ENCODE measurements at regions not wholly inside any gene's neighbourhood (a gene's known extent, or its start where the extent isn't known, plus 50 kb on each side); places are given as distances from the start of the nearest gene placed in this dataset.

DNA sequence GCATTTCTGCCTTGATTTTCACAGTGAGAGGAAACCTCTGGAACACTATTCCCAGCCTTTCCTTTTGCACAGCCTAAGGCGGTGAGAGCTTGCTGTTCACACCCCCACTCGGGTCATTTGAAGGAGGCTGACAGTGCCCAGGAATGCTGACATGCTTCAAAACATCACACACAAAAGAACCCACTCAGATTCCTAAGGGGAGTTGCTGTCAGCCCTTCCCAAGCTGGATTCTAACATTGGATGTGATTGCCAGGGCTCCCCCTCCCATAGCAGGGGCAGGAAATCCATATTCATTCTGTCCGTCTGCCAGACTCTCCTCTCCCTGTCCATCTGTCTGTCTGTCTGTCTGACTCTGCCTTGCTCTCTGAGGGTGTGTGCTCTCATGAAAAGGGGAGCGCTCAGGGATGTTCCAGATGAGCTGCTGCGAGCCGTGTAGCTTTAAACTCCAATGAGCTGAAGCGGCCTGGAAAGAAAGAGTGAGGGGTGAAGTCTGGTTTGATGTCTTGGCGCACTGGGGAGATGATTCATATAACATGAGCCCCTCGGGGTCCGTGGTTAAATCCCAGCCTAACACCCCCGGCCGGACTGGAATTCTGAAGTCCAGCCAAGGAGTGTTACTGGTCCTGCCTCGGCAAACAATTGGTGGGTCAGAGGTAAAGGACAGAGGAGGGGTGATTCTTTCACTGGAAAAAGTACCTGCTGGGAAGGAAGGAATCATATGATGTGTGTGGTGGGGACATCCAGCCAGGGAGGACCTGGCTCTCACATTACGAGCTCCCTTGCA, 517.0 kb downstream of the CCDC171 start:
- H3K27ac Mint-ChIP-seq (ENCODE audit: unreplicated experiment): no peak overlapping the region
- no peaks in the 10 kb centered on the region for H3K27me3 Mint-ChIP-seq (ENCODE audit: unreplicated experiment)
- no peaks in the 10 kb centered on the region for H3K4me1 Mint-ChIP-seq (ENCODE audit: low read depth, unreplicated experiment)
- no peak overlapping the region for H3K4me3 Mint-ChIP-seq (ENCODE audit: low read depth, unreplicated experiment)
- CTCF ChIA-PET: no interaction called here
- H3K36me3 Mint-ChIP-seq (ENCODE audit: insufficient read depth, unreplicated experiment): no peaks in the 10 kb centered on the region
- no TSS peak for BruUV-seq (replicated peaks)
- no peak for DNase-seq
- TF ChIP-seq, protein P1, sequence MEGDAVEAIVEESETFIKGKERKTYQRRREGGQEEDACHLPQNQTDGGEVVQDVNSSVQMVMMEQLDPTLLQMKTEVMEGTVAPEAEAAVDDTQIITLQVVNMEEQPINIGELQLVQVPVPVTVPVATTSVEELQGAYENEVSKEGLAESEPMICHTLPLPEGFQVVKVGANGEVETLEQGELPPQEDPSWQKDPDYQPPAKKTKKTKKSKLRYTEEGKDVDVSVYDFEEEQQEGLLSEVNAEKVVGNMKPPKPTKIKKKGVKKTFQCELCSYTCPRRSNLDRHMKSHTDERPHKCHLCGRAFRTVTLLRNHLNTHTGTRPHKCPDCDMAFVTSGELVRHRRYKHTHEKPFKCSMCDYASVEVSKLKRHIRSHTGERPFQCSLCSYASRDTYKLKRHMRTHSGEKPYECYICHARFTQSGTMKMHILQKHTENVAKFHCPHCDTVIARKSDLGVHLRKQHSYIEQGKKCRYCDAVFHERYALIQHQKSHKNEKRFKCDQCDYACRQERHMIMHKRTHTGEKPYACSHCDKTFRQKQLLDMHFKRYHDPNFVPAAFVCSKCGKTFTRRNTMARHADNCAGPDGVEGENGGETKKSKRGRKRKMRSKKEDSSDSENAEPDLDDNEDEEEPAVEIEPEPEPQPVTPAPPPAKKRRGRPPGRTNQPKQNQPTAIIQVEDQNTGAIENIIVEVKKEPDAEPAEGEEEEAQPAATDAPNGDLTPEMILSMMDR (IDR thresholded peaks at IDR 0.05; ENCODE audit: unreplicated experiment): no peak
- intact Hi-C loops (cut with micrococcal nuclease; ENCODE audit: unreplicated experiment): no loop called here
- H3K9me3 Mint-ChIP-seq (ENCODE audit: low read depth, unreplicated experiment): peaks cover 2% of the 10 kb centered on the region

DNA sequence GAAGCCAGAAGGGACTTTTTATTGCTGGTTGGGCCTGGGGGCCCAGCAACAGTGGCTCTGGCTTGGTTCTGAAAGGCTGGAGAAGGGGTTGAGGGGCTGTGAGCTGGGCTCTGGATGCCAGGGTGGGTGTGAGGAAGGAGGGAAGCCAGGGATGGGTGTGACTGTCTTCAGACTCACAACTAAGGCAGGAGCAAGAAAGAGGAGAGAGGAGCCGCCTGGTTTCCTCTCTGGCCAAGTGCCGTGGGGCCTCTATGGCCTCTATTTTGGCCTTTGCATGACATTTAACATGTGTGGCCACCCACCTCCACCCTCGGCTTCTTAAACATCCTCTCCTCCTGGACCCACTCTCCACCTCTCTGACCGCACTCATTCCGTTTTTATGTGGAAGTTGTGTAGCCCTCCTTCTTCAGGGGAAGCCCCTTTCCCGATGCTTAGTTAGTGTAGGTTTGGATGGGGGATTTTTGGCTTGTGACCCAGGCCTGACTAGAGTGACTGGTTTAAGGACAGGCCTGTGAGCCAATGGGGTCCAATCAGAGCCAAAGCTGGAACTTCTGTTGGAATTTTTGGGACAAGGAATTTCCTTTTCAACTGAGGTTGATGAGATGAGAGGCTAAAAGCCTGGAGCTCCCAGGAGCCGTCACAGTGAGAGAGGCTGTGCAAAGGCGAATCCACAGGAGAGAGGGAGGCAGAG, 517.8 kb downstream of the CCDC171 start:
- no peak for DNase-seq
- no peak overlapping the region for H3K27ac Mint-ChIP-seq (ENCODE audit: unreplicated experiment)
- no peaks in the 10 kb centered on the region for H3K4me1 Mint-ChIP-seq (ENCODE audit: low read depth, unreplicated experiment)
- no peaks in the 10 kb centered on the region for H3K27me3 Mint-ChIP-seq (ENCODE audit: unreplicated experiment)
- BruUV-seq (replicated peaks): no TSS peak
- no peaks in the 10 kb centered on the region for H3K36me3 Mint-ChIP-seq (ENCODE audit: insufficient read depth, unreplicated experiment)
- intact Hi-C loops (cut with micrococcal nuclease; ENCODE audit: unreplicated experiment): no loop called here
- CTCF ChIA-PET: no interaction called here
- no peak overlapping the region for H3K4me3 Mint-ChIP-seq (ENCODE audit: low read depth, unreplicated experiment)
- peaks cover 2% of the 10 kb centered on the region for H3K9me3 Mint-ChIP-seq (ENCODE audit: low read depth, unreplicated experiment)
- TF ChIP-seq, protein P1 (IDR thresholded peaks at IDR 0.05; ENCODE audit: unreplicated experiment): no peak

DNA sequence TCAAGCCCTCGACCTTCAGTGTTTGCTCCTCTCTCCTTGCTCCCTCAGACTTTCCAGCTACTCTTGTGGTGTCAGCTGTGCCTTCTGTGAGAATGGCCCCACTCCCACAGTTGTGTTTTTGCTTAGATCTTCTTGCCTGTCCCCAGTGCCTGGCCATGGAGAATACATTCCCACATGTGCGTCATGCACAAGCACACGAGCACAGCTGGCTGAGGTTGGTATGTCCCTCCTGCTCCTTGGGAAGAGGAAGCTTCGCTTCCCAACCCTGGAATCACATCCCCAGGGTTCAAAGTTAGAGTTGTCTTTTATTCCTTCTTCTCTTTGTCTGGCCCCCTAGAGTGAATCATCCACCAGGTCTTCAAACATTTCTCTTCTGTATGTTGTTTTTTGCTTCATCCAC, 518.6 kb downstream of the CCDC171 start:
- Mint-ChIP-seq H3K9me3 (ENCODE audit: low read depth, unreplicated experiment) (peaks cover 2% of the 10 kb centered on the region), H3K4me3 (ENCODE audit: low read depth, unreplicated experiment) (no peak overlapping the region), H3K36me3 (ENCODE audit: insufficient read depth, unreplicated experiment) (no peaks in the 10 kb centered on the region), H3K27ac (ENCODE audit: unreplicated experiment) (no peak overlapping the region), H3K4me1 (ENCODE audit: low read depth, unreplicated experiment) (no peaks in the 10 kb centered on the region), H3K27me3 (ENCODE audit: unreplicated experiment) (no peaks in the 10 kb centered on the region)
- DNase-seq: no peak
- intact Hi-C loops (cut with micrococcal nuclease; ENCODE audit: unreplicated experiment): no loop called here
- TF ChIP-seq, protein P1 (IDR thresholded peaks at IDR 0.05; ENCODE audit: unreplicated experiment): no peak
- CTCF ChIA-PET: no interaction called here
- BruUV-seq (replicated peaks): no TSS peak

DNA sequence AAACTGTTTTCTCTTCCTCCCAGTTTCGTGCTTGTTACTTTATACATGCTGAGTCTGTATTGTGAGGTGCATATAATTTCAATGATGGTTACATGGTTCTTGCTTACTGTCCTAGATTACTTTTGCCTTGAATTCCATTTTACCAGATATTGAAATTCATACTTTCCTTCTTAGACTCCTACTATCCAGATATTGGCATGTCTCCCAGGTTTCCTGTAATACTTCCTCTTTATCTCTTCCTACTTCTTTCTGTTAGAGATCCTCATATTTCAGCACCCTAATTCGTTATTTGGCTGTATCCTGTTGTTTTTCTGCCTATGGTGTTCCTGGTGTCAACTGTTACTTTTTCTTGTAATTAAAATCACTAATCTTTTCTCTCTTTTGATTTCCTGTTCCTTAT, 522.1 kb downstream of the CCDC171 start:
- H3K4me3 Mint-ChIP-seq (ENCODE audit: low read depth, unreplicated experiment): no peak overlapping the region
- H3K9me3 Mint-ChIP-seq (ENCODE audit: low read depth, unreplicated experiment): peaks cover 2% of the 10 kb centered on the region
- TF ChIP-seq, protein P1 (IDR thresholded peaks at IDR 0.05; ENCODE audit: unreplicated experiment): no peak
- no TSS peak for BruUV-seq (replicated peaks)
- intact Hi-C loops (cut with micrococcal nuclease; ENCODE audit: unreplicated experiment): no loop called here
- no peaks in the 10 kb centered on the region for H3K36me3 Mint-ChIP-seq (ENCODE audit: insufficient read depth, unreplicated experiment)
- no peak overlapping the region for H3K27ac Mint-ChIP-seq (ENCODE audit: unreplicated experiment)
- no peaks in the 10 kb centered on the region for H3K4me1 Mint-ChIP-seq (ENCODE audit: low read depth, unreplicated experiment)
- CTCF ChIA-PET: no interaction called here
- DNase-seq: no peak
- no peaks in the 10 kb centered on the region for H3K27me3 Mint-ChIP-seq (ENCODE audit: unreplicated experiment)
